ENCODE measurements at regions not wholly inside any gene's neighbourhood (a gene's known extent, or its start where the extent isn't known, plus 50 kb on each side); places are given as distances from the start of the nearest gene placed in this dataset.

GRCh38 chr1:55938376-55938850 lies 641.0 kb downstream of the PLPP3 start:
- Mint-ChIP-seq H3K9me3 (no peaks in the 10 kb centered on the region), H3K4me1 (ENCODE audit: low read depth) (no peaks in the 10 kb centered on the region), H3K27me3 (ENCODE audit: low read depth) (no peaks in the 10 kb centered on the region), H3K27ac (no peak overlapping the region), H3K36me3 (ENCODE audit: low read depth) (no peaks in the 10 kb centered on the region), H3K4me3 (no peak overlapping the region)

GRCh38 chr1:55937840-55938375 lies 641.5 kb downstream of the PLPP3 start:
- Mint-ChIP-seq H3K36me3 (ENCODE audit: low read depth) (no peaks in the 10 kb centered on the region), H3K27ac (no peak overlapping the region), H3K27me3 (ENCODE audit: low read depth) (no peaks in the 10 kb centered on the region), H3K4me3 (no peak overlapping the region), H3K4me1 (ENCODE audit: low read depth) (no peaks in the 10 kb centered on the region), H3K9me3 (no peaks in the 10 kb centered on the region)

- Mint-ChIP-seq H3K4me3 (no peak overlapping the region), H3K36me3 (ENCODE audit: low read depth) (no peaks in the 10 kb centered on the region), H3K27me3 (ENCODE audit: low read depth) (no peaks in the 10 kb centered on the region), H3K9me3 (no peaks in the 10 kb centered on the region), H3K27ac (no peak overlapping the region), H3K4me1 (ENCODE audit: low read depth) (no peaks in the 10 kb centered on the region)
Observed at GRCh38 chr1:55935236-55935635, 644.1 kb downstream of the PLPP3 start.

DNA sequence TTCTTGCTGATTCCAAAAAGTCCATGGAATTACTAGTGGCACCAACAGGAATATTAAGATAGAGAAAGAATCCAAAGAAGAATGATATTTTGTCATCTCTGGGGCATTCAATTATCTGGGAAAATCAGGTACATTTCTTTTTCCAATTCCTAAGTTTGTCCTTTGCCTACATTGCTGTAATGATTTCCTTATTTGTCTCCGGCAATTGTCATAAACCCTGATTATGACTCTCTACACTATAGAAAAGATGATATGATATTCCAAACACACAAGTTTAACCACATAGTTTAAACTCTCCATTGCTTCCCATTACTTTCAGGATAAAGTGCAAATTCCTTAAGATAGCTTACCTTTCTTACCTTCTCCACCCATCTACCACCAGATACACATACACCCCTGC lies 647.0 kb downstream of the PLPP3 start:
- Mint-ChIP-seq H3K9me3 (no peaks in the 10 kb centered on the region), H3K4me1 (ENCODE audit: low read depth) (no peaks in the 10 kb centered on the region), H3K27ac (no peak overlapping the region), H3K27me3 (ENCODE audit: low read depth) (no peaks in the 10 kb centered on the region), H3K36me3 (ENCODE audit: low read depth) (no peaks in the 10 kb centered on the region), H3K4me3 (no peak overlapping the region)

GRCh38 chr1:55931081-55931940 lies 648.1 kb downstream of the PLPP3 start:
- H3K27ac Mint-ChIP-seq: no peak overlapping the region
- H3K36me3 Mint-ChIP-seq (ENCODE audit: low read depth): no peaks in the 10 kb centered on the region
- no peak overlapping the region for H3K4me3 Mint-ChIP-seq
- H3K27me3 Mint-ChIP-seq (ENCODE audit: low read depth): no peaks in the 10 kb centered on the region
- no peaks in the 10 kb centered on the region for H3K4me1 Mint-ChIP-seq (ENCODE audit: low read depth)
- H3K9me3 Mint-ChIP-seq: no peaks in the 10 kb centered on the region

DNA sequence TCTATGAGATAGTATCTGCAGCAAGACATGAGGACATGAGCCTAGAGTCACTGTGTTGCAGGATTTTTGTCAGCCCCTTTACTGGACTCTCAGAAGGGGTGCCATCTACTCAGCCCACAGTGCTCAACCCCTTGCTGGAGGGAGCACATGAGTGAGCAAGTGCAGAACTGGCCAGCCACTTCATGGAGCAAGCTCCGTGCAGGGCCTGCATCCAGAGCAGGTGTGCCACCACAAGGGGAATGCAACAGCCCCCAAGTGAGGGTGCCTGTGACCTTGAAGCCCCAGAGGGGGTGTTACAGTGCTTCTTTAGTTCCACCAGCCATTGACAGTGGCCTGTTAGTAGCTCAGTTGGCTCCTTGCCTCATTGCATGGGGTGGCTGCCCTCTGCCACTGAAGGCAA lies 649.7 kb downstream of the PLPP3 start:
- Mint-ChIP-seq H3K36me3 (ENCODE audit: low read depth) (no peaks in the 10 kb centered on the region), H3K4me3 (no peak overlapping the region)

GRCh38 chr1:55928576-55928975 lies 650.8 kb downstream of the PLPP3 start:
- Mint-ChIP-seq H3K4me3 (no peak overlapping the region), H3K27me3 (ENCODE audit: low read depth) (no peaks in the 10 kb centered on the region), H3K4me1 (ENCODE audit: low read depth) (no peaks in the 10 kb centered on the region), H3K36me3 (ENCODE audit: low read depth) (no peaks in the 10 kb centered on the region), H3K9me3 (no peaks in the 10 kb centered on the region), H3K27ac (no peak overlapping the region)

More for the DNA sequence above, 649.7 kb downstream of the PLPP3 start:
- no peaks in the 10 kb centered on the region for H3K9me3 Mint-ChIP-seq
- no peaks in the 10 kb centered on the region for H3K27me3 Mint-ChIP-seq (ENCODE audit: low read depth)
- H3K4me1 Mint-ChIP-seq (ENCODE audit: low read depth): no peaks in the 10 kb centered on the region
- no peak overlapping the region for H3K27ac Mint-ChIP-seq

GRCh38 chr1:55927702-55928290 lies 651.6 kb downstream of the PLPP3 start:
- H3K4me3 Mint-ChIP-seq: no peak overlapping the region
- no peaks in the 10 kb centered on the region for H3K4me1 Mint-ChIP-seq (ENCODE audit: low read depth)
- no peak overlapping the region for H3K27ac Mint-ChIP-seq
- H3K9me3 Mint-ChIP-seq: no peaks in the 10 kb centered on the region
- H3K36me3 Mint-ChIP-seq (ENCODE audit: low read depth): no peaks in the 10 kb centered on the region
- no peaks in the 10 kb centered on the region for H3K27me3 Mint-ChIP-seq (ENCODE audit: low read depth)

DNA sequence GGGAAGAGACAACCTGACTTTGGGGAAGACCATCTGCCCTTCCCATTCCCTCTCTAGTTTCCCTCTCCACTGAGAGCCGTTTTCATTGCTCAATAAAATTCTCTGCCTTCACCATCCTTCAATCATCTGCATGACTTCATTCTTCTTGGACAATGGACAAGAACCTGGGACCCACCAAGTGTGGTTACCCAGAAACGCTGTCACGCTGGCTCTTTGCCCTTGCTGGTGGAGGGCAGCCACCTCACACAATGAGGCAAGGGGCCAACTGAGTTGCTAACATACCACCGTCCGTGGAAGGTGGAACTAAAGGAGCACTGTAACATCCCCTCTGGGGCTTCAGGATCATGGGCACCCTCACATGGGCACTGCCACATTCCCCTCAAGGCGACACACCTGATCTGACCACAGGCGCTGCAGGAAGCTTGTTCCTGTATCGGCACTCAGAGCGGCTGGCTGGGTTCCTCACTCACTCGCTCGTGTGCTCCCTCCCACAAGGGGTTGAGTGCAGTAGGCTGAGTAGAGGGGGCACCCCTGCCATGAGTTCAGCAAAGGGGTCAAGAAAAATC lies 652.4 kb downstream of the PLPP3 start:
- Mint-ChIP-seq H3K27ac (no peak overlapping the region), H3K4me1 (ENCODE audit: low read depth) (no peaks in the 10 kb centered on the region), H3K27me3 (ENCODE audit: low read depth) (no peaks in the 10 kb centered on the region), H3K9me3 (no peaks in the 10 kb centered on the region), H3K36me3 (ENCODE audit: low read depth) (no peaks in the 10 kb centered on the region), H3K4me3 (no peak overlapping the region)

GRCh38 chr1:55916907-55917306 lies 662.5 kb downstream of the PLPP3 start:
- H3K4me3 Mint-ChIP-seq: no peak overlapping the region
- no peaks in the 10 kb centered on the region for H3K27me3 Mint-ChIP-seq (ENCODE audit: low read depth)
- no peaks in the 10 kb centered on the region for H3K4me1 Mint-ChIP-seq (ENCODE audit: low read depth)
- H3K9me3 Mint-ChIP-seq: no peaks in the 10 kb centered on the region
- no peaks in the 10 kb centered on the region for H3K36me3 Mint-ChIP-seq (ENCODE audit: low read depth)
- H3K27ac Mint-ChIP-seq: no peak overlapping the region

GRCh38 chr1:55916481-55916880 lies 662.9 kb downstream of the PLPP3 start:
- H3K36me3 Mint-ChIP-seq (ENCODE audit: low read depth): no peaks in the 10 kb centered on the region
- no peak overlapping the region for H3K27ac Mint-ChIP-seq
- no peaks in the 10 kb centered on the region for H3K4me1 Mint-ChIP-seq (ENCODE audit: low read depth)
- H3K27me3 Mint-ChIP-seq (ENCODE audit: low read depth): no peaks in the 10 kb centered on the region
- H3K9me3 Mint-ChIP-seq: no peaks in the 10 kb centered on the region
- no peak overlapping the region for H3K4me3 Mint-ChIP-seq

DNA sequence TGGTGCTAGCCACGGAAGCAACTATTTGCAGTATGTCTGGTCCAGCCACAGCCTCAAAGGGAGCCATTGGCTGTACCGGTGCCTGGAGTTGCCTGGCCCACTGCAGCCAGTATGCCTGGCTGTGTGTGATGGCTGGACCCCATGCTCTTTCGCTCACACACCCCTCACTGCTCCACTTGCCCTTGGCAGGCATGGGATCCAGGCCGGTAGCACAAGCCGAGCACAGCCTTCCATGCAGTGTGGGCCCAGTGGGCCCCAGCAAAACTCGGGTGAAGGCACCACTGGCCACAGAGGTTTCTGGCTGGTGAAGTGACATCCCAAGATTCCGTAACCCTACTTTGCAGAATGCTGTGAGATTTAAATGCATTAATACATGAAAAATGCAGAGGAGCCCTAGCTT lies 665.8 kb downstream of the PLPP3 start:
- H3K4me1 Mint-ChIP-seq (ENCODE audit: low read depth): no peaks in the 10 kb centered on the region
- H3K9me3 Mint-ChIP-seq: no peaks in the 10 kb centered on the region
- no peak overlapping the region for H3K27ac Mint-ChIP-seq
- no peaks in the 10 kb centered on the region for H3K36me3 Mint-ChIP-seq (ENCODE audit: low read depth)
- H3K27me3 Mint-ChIP-seq (ENCODE audit: low read depth): no peaks in the 10 kb centered on the region
- no peak overlapping the region for H3K4me3 Mint-ChIP-seq

- Mint-ChIP-seq H3K9me3 (no peaks in the 10 kb centered on the region), H3K27me3 (ENCODE audit: low read depth) (no peaks in the 10 kb centered on the region), H3K4me1 (ENCODE audit: low read depth) (no peaks in the 10 kb centered on the region), H3K4me3 (no peak overlapping the region), H3K36me3 (ENCODE audit: low read depth) (no peaks in the 10 kb centered on the region), H3K27ac (no peak overlapping the region)
Observed at GRCh38 chr1:55912438-55912837, 666.9 kb downstream of the PLPP3 start.

- Mint-ChIP-seq H3K36me3 (ENCODE audit: low read depth) (no peaks in the 10 kb centered on the region), H3K9me3 (no peaks in the 10 kb centered on the region), H3K4me1 (ENCODE audit: low read depth) (no peaks in the 10 kb centered on the region), H3K27ac (no peak overlapping the region), H3K27me3 (ENCODE audit: low read depth) (no peaks in the 10 kb centered on the region), H3K4me3 (no peak overlapping the region)
Observed at GRCh38 chr1:55904541-55904940, 674.8 kb downstream of the PLPP3 start.

- H3K4me3 Mint-ChIP-seq: no peak overlapping the region
- no peak overlapping the region for H3K27ac Mint-ChIP-seq
- H3K4me1 Mint-ChIP-seq (ENCODE audit: low read depth): no peaks in the 10 kb centered on the region
- H3K36me3 Mint-ChIP-seq (ENCODE audit: low read depth): no peaks in the 10 kb centered on the region
- no peaks in the 10 kb centered on the region for H3K9me3 Mint-ChIP-seq
- no peaks in the 10 kb centered on the region for H3K27me3 Mint-ChIP-seq (ENCODE audit: low read depth)
Observed at GRCh38 chr1:55898181-55898580, 681.2 kb downstream of the PLPP3 start.

Data from T-helper 1 cell treated with Interleukin-12 subunit alpha and Interleukin-12 subunit beta and Interleukin-4 antibody, amounts not matched to agents 30 μg/mL and 1 μg/mL, for 36 hours (primary cell).